SK-N-SH treated with all-trans-retinoic acid at 6 μM for 48 hours (cell line): ENCODE measurements at regions not wholly inside any gene's neighbourhood (a gene's known extent, or its start where the extent isn't known, plus 50 kb on each side); places are given as distances from the start of the nearest gene placed in this dataset.

Source experiments
- ARNTL ChIP-seq: fragments of 450-650 bp; formaldehyde crosslinking; IDR thresholded peaks from 2 replicates; pipeline ENCODE4 v1.5.0; 2020; ENCODE audit warnings: low read depth, mild to moderate bottlenecking, moderate library complexity, borderline replicate concordance
- BACH2 ChIP-seq: fragments of 250-450 bp; sonication (Bioruptor Pico); IDR thresholded peaks from 2 replicates; pipeline ENCODE4 v1.9.0; 2021; ENCODE audit warnings: mild to moderate bottlenecking, borderline replicate concordance
- CSDC2 ChIP-seq: fragments of 250-450 bp; sonication (Bioruptor Pico); IDR thresholded peaks from 2 replicates; pipeline ENCODE4 v1.5.0; 2020; ENCODE audit warnings: mild to moderate bottlenecking, moderate library complexity
- GLIS3 ChIP-seq: fragments of 250-450 bp; sonication (Bioruptor Pico); IDR thresholded peaks from 2 replicates; pipeline ENCODE4 v1.5.0; 2020; ENCODE audit warnings: mild to moderate bottlenecking, moderate library complexity
- OSR1 ChIP-seq: fragments of 250-450 bp; sonication (Bioruptor Pico); IDR thresholded peaks from 2 replicates; pipeline ENCODE4 v1.8.0; 2022; ENCODE audit warnings: moderate library complexity, mild to moderate bottlenecking, inconsistent platforms
- RARB ChIP-seq: fragments of 250-450 bp; sonication (Bioruptor Pico); IDR thresholded peaks from 2 replicates; pipeline ENCODE4 v1.8.0; 2021; ENCODE audit warnings: mild to moderate bottlenecking, moderate library complexity
- SNAI2 ChIP-seq: fragments of 250-450 bp; sonication (Bioruptor Pico); IDR thresholded peaks from 2 replicates; pipeline ENCODE4 v1.5.0; 2020; ENCODE audit warnings: mild to moderate bottlenecking, moderate library complexity
- ZC3H10 ChIP-seq: fragments of 250-450 bp; sonication (Bioruptor Pico); IDR thresholded peaks from 2 replicates; pipeline ENCODE4 v1.5.1; 2021; ENCODE audit warnings: mild to moderate bottlenecking, moderate library complexity
- ZFP3 ChIP-seq: fragments of 250-450 bp; sonication (Bioruptor Pico); IDR thresholded peaks from 2 replicates; pipeline ENCODE4 v1.5.0; 2020; ENCODE audit warnings: mild to moderate bottlenecking, moderate library complexity
- ZFP30 ChIP-seq: fragments of 450-650 bp; formaldehyde crosslinking; IDR thresholded peaks from 2 replicates; pipeline ENCODE4 v1.5.0; 2022; ENCODE audit warnings: mild to moderate bottlenecking, moderate library complexity
- ZNF565 ChIP-seq: fragments of 450-650 bp; formaldehyde crosslinking; conservative IDR thresholded peaks from 2 replicates; pipeline ENCODE4 v1.5.0; 2020; ENCODE audit warnings: low read depth, mild to moderate bottlenecking, moderate library complexity
- ZNF70 ChIP-seq: fragments of 450-650 bp; formaldehyde crosslinking; IDR thresholded peaks from 2 replicates; pipeline ENCODE4 v1.5.0; 2020; ENCODE audit warnings: mild to moderate bottlenecking, moderate library complexity
- TF ChIP-seq, protein P1 (sequence below): fragments of 250-450 bp; sonication (Bioruptor Pico); IDR thresholded peaks from 2 replicates; pipeline ENCODE4 v1.8.0; 2020; ENCODE audit warnings: mild to moderate bottlenecking, moderate library complexity, borderline replicate concordance
- TF ChIP-seq, protein P2 (sequence below): fragments of 250-450 bp; sonication (Bioruptor Pico); IDR thresholded peaks from 2 replicates; pipeline ENCODE4 v1.5.1; 2020; ENCODE audit warnings: low read depth, mild to moderate bottlenecking, moderate library complexity

DNA sequence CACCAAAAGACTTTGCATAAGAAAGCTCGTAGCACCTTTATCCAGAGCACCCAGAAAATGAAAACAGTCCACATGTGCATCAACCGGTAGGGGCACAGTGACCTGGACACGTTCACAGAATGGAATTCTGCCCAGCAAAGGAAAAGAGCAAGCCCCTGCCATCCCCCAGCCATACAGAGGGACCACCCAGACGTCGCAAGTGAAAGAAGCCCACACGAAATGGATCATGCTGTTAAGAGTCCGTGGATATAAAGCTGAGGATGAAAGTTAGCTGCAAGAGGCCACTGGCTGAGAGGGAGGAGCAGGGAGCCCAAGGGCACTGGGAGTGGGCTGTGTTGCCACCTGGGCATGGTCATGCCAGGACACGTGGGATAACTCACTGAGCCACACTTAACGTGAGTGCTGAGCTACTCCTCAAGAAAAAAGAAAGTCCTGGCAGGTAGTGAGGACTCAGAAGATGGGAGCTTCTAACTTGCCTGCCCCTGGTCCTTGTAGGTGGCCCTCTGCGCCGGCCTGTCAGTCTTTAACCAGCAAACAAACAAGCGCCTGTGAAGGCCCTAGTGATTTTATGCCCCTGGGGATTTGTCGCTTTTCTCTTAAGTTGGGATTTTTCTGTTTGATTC lies 190.7 kb downstream of the C16orf95 start:
- TF ChIP-seq ZFP3 (no peak), ARNTL (no peak), ZNF565 (CRISPR knock-in tag) (no peak), ZNF70 (CRISPR knock-in tag) (no peak), RARB (CRISPR knock-in tag) (no peak), OSR1 (no peak), ZFP30 (CRISPR knock-in tag) (no peak), GLIS3 (CRISPR knock-in tag) (no peak), SNAI2 (CRISPR knock-in tag) (no peak), CSDC2 (no peak), ZC3H10 (CRISPR knock-in tag) (no peak), BACH2 (no peak)
- TF ChIP-seq, protein P1, sequence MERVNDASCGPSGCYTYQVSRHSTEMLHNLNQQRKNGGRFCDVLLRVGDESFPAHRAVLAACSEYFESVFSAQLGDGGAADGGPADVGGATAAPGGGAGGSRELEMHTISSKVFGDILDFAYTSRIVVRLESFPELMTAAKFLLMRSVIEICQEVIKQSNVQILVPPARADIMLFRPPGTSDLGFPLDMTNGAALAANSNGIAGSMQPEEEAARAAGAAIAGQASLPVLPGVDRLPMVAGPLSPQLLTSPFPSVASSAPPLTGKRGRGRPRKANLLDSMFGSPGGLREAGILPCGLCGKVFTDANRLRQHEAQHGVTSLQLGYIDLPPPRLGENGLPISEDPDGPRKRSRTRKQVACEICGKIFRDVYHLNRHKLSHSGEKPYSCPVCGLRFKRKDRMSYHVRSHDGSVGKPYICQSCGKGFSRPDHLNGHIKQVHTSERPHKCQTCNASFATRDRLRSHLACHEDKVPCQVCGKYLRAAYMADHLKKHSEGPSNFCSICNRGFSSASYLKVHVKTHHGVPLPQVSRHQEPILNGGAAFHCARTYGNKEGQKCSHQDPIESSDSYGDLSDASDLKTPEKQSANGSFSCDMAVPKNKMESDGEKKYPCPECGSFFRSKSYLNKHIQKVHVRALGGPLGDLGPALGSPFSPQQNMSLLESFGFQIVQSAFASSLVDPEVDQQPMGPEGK, result no peak
- TF ChIP-seq, protein P2, sequence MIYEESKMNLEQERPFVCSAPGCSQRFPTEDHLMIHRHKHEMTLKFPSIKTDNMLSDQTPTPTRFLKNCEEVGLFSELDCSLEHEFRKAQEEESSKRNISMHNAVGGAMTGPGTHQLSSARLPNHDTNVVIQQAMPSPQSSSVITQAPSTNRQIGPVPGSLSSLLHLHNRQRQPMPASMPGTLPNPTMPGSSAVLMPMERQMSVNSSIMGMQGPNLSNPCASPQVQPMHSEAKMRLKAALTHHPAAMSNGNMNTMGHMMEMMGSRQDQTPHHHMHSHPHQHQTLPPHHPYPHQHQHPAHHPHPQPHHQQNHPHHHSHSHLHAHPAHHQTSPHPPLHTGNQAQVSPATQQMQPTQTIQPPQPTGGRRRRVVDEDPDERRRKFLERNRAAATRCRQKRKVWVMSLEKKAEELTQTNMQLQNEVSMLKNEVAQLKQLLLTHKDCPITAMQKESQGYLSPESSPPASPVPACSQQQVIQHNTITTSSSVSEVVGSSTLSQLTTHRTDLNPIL, result no peak
